Colonic mucosa (tissue), 4 donors: ENCODE measurements at regions not wholly inside any gene's neighbourhood (a gene's known extent, or its start where the extent isn't known, plus 50 kb on each side); places are given as distances from the start of the nearest gene placed in this dataset.
"Not testable (repeated sequence)": the region's sequence is repeated elsewhere in the genome, so short reads cannot be mapped to it uniquely, and the experiment has no call there.

ENCODE experiments used
- DNase-seq: peaks from one replicate; pipeline ENCODE4 v3.0.0-alpha.2; 2020
- H3K27ac ChIP-seq: fragments of 200-600 bp; one replicate; pipeline ENCODE4 v1.8.0; 2021
- H3K27me3 ChIP-seq: fragments of 200-600 bp; one replicate; pipeline ENCODE4 v1.8.0; 2021
- H3K36me3 ChIP-seq: fragments of 200-600 bp; one replicate; pipeline ENCODE4 v1.8.0; 2021
- H3K4me1 ChIP-seq: fragments of 200-600 bp; one replicate; pipeline ENCODE4 v1.8.0; 2021; ENCODE audit warnings: mild to moderate bottlenecking
- H3K4me3 ChIP-seq: fragments of 200-600 bp; one replicate; pipeline ENCODE4 v1.8.0; 2021
- H3K9ac ChIP-seq, 2 donors: one replicate each; pipeline ENCODE4 v1.7.0; 2013; ENCODE audit warnings: control low read depth in 2 of 2, low read depth in 2 of 2, low read length in 2 of 2
- H3K9me3 ChIP-seq: fragments of 200-600 bp; one replicate; pipeline ENCODE4 v1.8.0; 2021
- CTCF ChIP-seq: fragments of 200-600 bp; IDR thresholded peaks from one replicate; pipeline ENCODE4 v1.8.0; 2022; ENCODE audit warnings: antibody characterized with exemption, mild to moderate bottlenecking
- intact Hi-C: fragments of 100-400 bp; cut with DNase I; formaldehyde crosslinking; loops from one replicate; pipeline ENCODE4 v1.14.1; 2022
- donor health status: healthy.
- donor health status: DM: no; HTN: no; CAD: no.
- donor health status: DM: no; HTN: no; CAD: no.

- intact Hi-C loops: no loop called here
- Histone ChIP-seq H3K4me1 (no peaks in the 10 kb centered on the region), H3K9me3 (no peaks in the 10 kb centered on the region), H3K9ac (no peak overlapping the region), H3K36me3 (no peaks in the 10 kb centered on the region), H3K27ac (no peak overlapping the region), H3K27me3 (no peaks in the 10 kb centered on the region), H3K4me3 (no peak overlapping the region)
- DNase-seq: no peak
- no peak for TF ChIP-seq CTCF
These were observed 392.9 kb upstream of the RUNX1 start for GRCh38 chr21:35441868-35442582.

GRCh38 chr21:35438643-35439404, 389.7 kb upstream of the RUNX1 start:
- Histone ChIP-seq H3K27me3 (no peaks in the 10 kb centered on the region), H3K27ac (peak overlapping the region; percentile 12), H3K36me3 (no peaks in the 10 kb centered on the region), H3K9ac (no peak overlapping the region), H3K4me3 (no peak overlapping the region), H3K9me3 (no peaks in the 10 kb centered on the region), H3K4me1 (no peaks in the 10 kb centered on the region)
- peak; percentile 44 for DNase-seq
- intact Hi-C loops: no loop called here
- TF ChIP-seq CTCF: no peak

- Histone ChIP-seq H3K36me3 (no peaks in the 10 kb centered on the region), H3K9me3 (no peaks in the 10 kb centered on the region), H3K4me1 (no peaks in the 10 kb centered on the region), H3K27me3 (no peaks in the 10 kb centered on the region), H3K4me3 (no peak overlapping the region), H3K27ac (no peak overlapping the region), H3K9ac (no peak overlapping the region)
- no peak for TF ChIP-seq CTCF
- intact Hi-C loops: no loop called here
- no peak for DNase-seq
These were observed 388.8 kb upstream of the RUNX1 start for GRCh38 chr21:35437941-35438340.

- intact Hi-C loops: no loop called here
- Histone ChIP-seq H3K4me1 (no peaks in the 10 kb centered on the region), H3K36me3 (no peaks in the 10 kb centered on the region), H3K9ac (no peak overlapping the region), H3K27me3 (no peaks in the 10 kb centered on the region), H3K9me3 (no peaks in the 10 kb centered on the region), H3K27ac (no peak overlapping the region), H3K4me3 (no peak overlapping the region)
- TF ChIP-seq CTCF: no peak
- DNase-seq: no peak
These were observed 387.8 kb upstream of the RUNX1 start for GRCh38 chr21:35436899-35437298.

- H3K4me3 ChIP-seq, H3K9me3 ChIP-seq, H3K36me3 ChIP-seq, H3K27me3 ChIP-seq, intact Hi-C loops, H3K9ac ChIP-seq, H3K27ac ChIP-seq, H3K4me1 ChIP-seq, DNase-seq: not testable (repeated sequence)
These were observed 383.5 kb upstream of the RUNX1 start for GRCh38 chr21:35432601-35433000.

- DNase-seq: no peak
- TF ChIP-seq CTCF: no peak
These were observed 381.2 kb upstream of the RUNX1 start for GRCh38 chr21:35430260-35430659.

More at GRCh38 chr21:35430260-35430659, 381.2 kb upstream of the RUNX1 start:
- Histone ChIP-seq H3K4me1 (no peaks in the 10 kb centered on the region), H3K36me3 (no peaks in the 10 kb centered on the region), H3K9me3 (no peaks in the 10 kb centered on the region), H3K9ac (no peak overlapping the region), H3K27ac (no peak overlapping the region), H3K4me3 (no peak overlapping the region), H3K27me3 (no peaks in the 10 kb centered on the region)
- intact Hi-C loops: no loop called here
